Activated T-cell treated with anti-CD3 and anti-CD28 coated beads, Interleukin-2, amount 50 U/mL, for 4 hours (primary cell): ENCODE measurements at regions not wholly inside any gene's neighbourhood (a gene's known extent, or its start where the extent isn't known, plus 50 kb on each side); places are given as distances from the start of the nearest gene placed in this dataset.
"Not testable (repeated sequence)": the region's sequence is repeated elsewhere in the genome, so short reads cannot be mapped to it uniquely, and the experiment has no call there.

Experiments
- ATAC-seq, 2 donors: fragments of 200-7000 bp; cut with Tn5 transposase; one replicate each; pipeline ENCODE4 v1.10.0; 2021
- DNase-seq: peaks from one replicate; pipeline ENCODE4 v3.0.0-alpha.2; 2020
- H3K27me3 Mint-ChIP-seq: one replicate; pipeline ENCODE4 v1.8.0; 2021; ENCODE audit warnings: low read depth, mixed read lengths
- H3K36me3 Mint-ChIP-seq: one replicate; pipeline ENCODE4 v1.8.0; 2022; ENCODE audit warnings: mixed read lengths; ENCODE audit not compliant: insufficient read depth
- H3K4me1 Mint-ChIP-seq: one replicate; pipeline ENCODE4 v1.8.0; 2021; ENCODE audit warnings: low read depth, mixed read lengths
- H3K4me3 Mint-ChIP-seq: one replicate; pipeline ENCODE4 v1.8.0; 2021; ENCODE audit warnings: mild to moderate bottlenecking, moderate library complexity, mixed read lengths
- H3K9me3 Mint-ChIP-seq: one replicate; pipeline ENCODE4 v1.8.0; 2021; ENCODE audit warnings: mixed read lengths

GRCh38 chr20:22942742-22943141 lies 92.4 kb upstream of the SSTR4 start:
- no peak for ATAC-seq
- DNase-seq, result no peak
- Mint-ChIP-seq H3K36me3 (no peaks in the 10 kb centered on the region), H3K27me3 (no peaks in the 10 kb centered on the region), H3K4me3 (no peak overlapping the region), H3K4me1 (no peaks in the 10 kb centered on the region), H3K9me3 (no peaks in the 10 kb centered on the region)

GRCh38 chr20:22944062-22944461 lies 91.0 kb upstream of the SSTR4 start:
- Mint-ChIP-seq H3K36me3 (no peaks in the 10 kb centered on the region), H3K4me1 (no peaks in the 10 kb centered on the region), H3K9me3 (no peaks in the 10 kb centered on the region), H3K4me3 (no peak overlapping the region), H3K27me3 (no peaks in the 10 kb centered on the region)
- ATAC-seq, result no peak
- DNase-seq, result no peak

GRCh38 chr20:22944936-22945335 lies 90.2 kb upstream of the SSTR4 start:
- Mint-ChIP-seq H3K4me3 (no peak overlapping the region), H3K27me3 (no peaks in the 10 kb centered on the region)
- no peak for ATAC-seq

GRCh38 chr20:22946596-22946995 lies 88.5 kb upstream of the SSTR4 start:
- H3K9me3 Mint-ChIP-seq, result no peaks in the 10 kb centered on the region
- ATAC-seq, result no peak
- no peaks in the 10 kb centered on the region for H3K4me1 Mint-ChIP-seq

More at GRCh38 chr20:22944936-22945335, 90.2 kb upstream of the SSTR4 start:
- no peaks in the 10 kb centered on the region for H3K9me3 Mint-ChIP-seq
- no peaks in the 10 kb centered on the region for H3K36me3 Mint-ChIP-seq
- no peaks in the 10 kb centered on the region for H3K4me1 Mint-ChIP-seq
- DNase-seq, result no peak

GRCh38 chr20:22949331-22950109 lies 85.6 kb upstream of the SSTR4 start:
- H3K36me3 Mint-ChIP-seq, result no peaks in the 10 kb centered on the region
- no peaks in the 10 kb centered on the region for H3K4me1 Mint-ChIP-seq
- no peak for DNase-seq
- H3K9me3 Mint-ChIP-seq, result no peaks in the 10 kb centered on the region
- H3K4me3 Mint-ChIP-seq, result no peak overlapping the region
- peaks cover 3% of the 10 kb centered on the region for H3K27me3 Mint-ChIP-seq
- no peak for ATAC-seq

More at GRCh38 chr20:22946596-22946995, 88.5 kb upstream of the SSTR4 start:
- DNase-seq, result no peak
- no peak overlapping the region for H3K4me3 Mint-ChIP-seq
- H3K36me3 Mint-ChIP-seq, result no peaks in the 10 kb centered on the region
- H3K27me3 Mint-ChIP-seq, result no peaks in the 10 kb centered on the region

GRCh38 chr20:22951966-22952365 lies 83.1 kb upstream of the SSTR4 start:
- Mint-ChIP-seq H3K4me1 (no peaks in the 10 kb centered on the region), H3K9me3 (no peaks in the 10 kb centered on the region), H3K4me3 (no peak overlapping the region), H3K27me3 (peaks cover 3% of the 10 kb centered on the region), H3K36me3 (no peaks in the 10 kb centered on the region)
- DNase-seq (no peak), ATAC-seq (no peak)

- DNase-seq (no peak), ATAC-seq (no peak)
- H3K36me3 Mint-ChIP-seq, result no peaks in the 10 kb centered on the region
- peaks cover 3% of the 10 kb centered on the region for H3K27me3 Mint-ChIP-seq
- H3K4me3 Mint-ChIP-seq, result no peak overlapping the region
- no peaks in the 10 kb centered on the region for H3K9me3 Mint-ChIP-seq
- H3K4me1 Mint-ChIP-seq, result no peaks in the 10 kb centered on the region
Measured at GRCh38 chr20:22954661-22955060, 80.5 kb upstream of the SSTR4 start.

- H3K36me3 Mint-ChIP-seq, result no peaks in the 10 kb centered on the region
- no peaks in the 10 kb centered on the region for H3K4me1 Mint-ChIP-seq
- H3K4me3 Mint-ChIP-seq, result no peak overlapping the region
- no peaks in the 10 kb centered on the region for H3K9me3 Mint-ChIP-seq
- ATAC-seq (no peak), DNase-seq (no peak)
- H3K27me3 Mint-ChIP-seq, result peaks cover 3% of the 10 kb centered on the region
Measured at GRCh38 chr20:22958390-22958789, 76.7 kb upstream of the SSTR4 start.

GRCh38 chr20:22962567-22963439 lies 72.3 kb upstream of the SSTR4 start:
- H3K27me3 Mint-ChIP-seq, result peaks cover 7% of the 10 kb centered on the region
- H3K4me1 Mint-ChIP-seq, result no peaks in the 10 kb centered on the region
- no peaks in the 10 kb centered on the region for H3K36me3 Mint-ChIP-seq
- peaks cover 3% of the 10 kb centered on the region for H3K9me3 Mint-ChIP-seq
- ATAC-seq, result no peak
- no peak overlapping the region for H3K4me3 Mint-ChIP-seq
- no peak for DNase-seq

GRCh38 chr20:22963581-22963980 lies 71.5 kb upstream of the SSTR4 start:
- ATAC-seq, result no peak
- no peak for DNase-seq
- Mint-ChIP-seq H3K36me3 (no peaks in the 10 kb centered on the region), H3K4me3 (no peak overlapping the region), H3K4me1 (no peaks in the 10 kb centered on the region), H3K27me3 (peaks cover 9% of the 10 kb centered on the region), H3K9me3 (peaks cover 3% of the 10 kb centered on the region)

- H3K27me3 Mint-ChIP-seq, result peaks cover 9% of the 10 kb centered on the region
- no peaks in the 10 kb centered on the region for H3K4me1 Mint-ChIP-seq
- H3K36me3 Mint-ChIP-seq, result no peaks in the 10 kb centered on the region
- DNase-seq, result no peak
- H3K9me3 Mint-ChIP-seq, result peaks cover 3% of the 10 kb centered on the region
- no peak overlapping the region for H3K4me3 Mint-ChIP-seq
- ATAC-seq, result no peak
Measured at GRCh38 chr20:22966787-22967464, 68.2 kb upstream of the SSTR4 start.

- not testable (repeated sequence) for H3K4me3 Mint-ChIP-seq, H3K36me3 Mint-ChIP-seq, H3K27me3 Mint-ChIP-seq, DNase-seq, H3K4me1 Mint-ChIP-seq, ATAC-seq, H3K9me3 Mint-ChIP-seq
Measured at GRCh38 chr20:22967706-22968105, 67.4 kb upstream of the SSTR4 start.

- H3K9me3 Mint-ChIP-seq, H3K4me1 Mint-ChIP-seq, H3K27me3 Mint-ChIP-seq, ATAC-seq, H3K4me3 Mint-ChIP-seq, DNase-seq, H3K36me3 Mint-ChIP-seq: not testable (repeated sequence)
Measured at GRCh38 chr20:22969031-22969430, 66.1 kb upstream of the SSTR4 start.

- DNase-seq, H3K27me3 Mint-ChIP-seq, H3K4me1 Mint-ChIP-seq, H3K9me3 Mint-ChIP-seq, H3K4me3 Mint-ChIP-seq, H3K36me3 Mint-ChIP-seq, ATAC-seq: not testable (repeated sequence)
Measured at GRCh38 chr20:22971077-22971476, 64.0 kb upstream of the SSTR4 start.
